GM21381 (cell line): ENCODE measurements at regions not wholly inside any gene's neighbourhood (a gene's known extent, or its start where the extent isn't known, plus 50 kb on each side); places are given as distances from the start of the nearest gene placed in this dataset.

Experiments used
- ATAC-seq: cut with Tn5 transposase; IDR thresholded peaks from one replicate; pipeline ENCODE4 v1.9.1; 2021; ENCODE audit warnings: mild to moderate bottlenecking, moderate library complexity; ENCODE audit not compliant: unreplicated experiment

- ATAC-seq: no peak
Measured at GRCh38 chr2:12194968-12195367, 448.5 kb downstream of the LPIN1 start.

GRCh38 chr2:12196495-12196894 lies 450.1 kb downstream of the LPIN1 start:
- no peak for ATAC-seq

- ATAC-seq: no peak
Measured at GRCh38 chr2:12197133-12197532, 450.7 kb downstream of the LPIN1 start.

DNA sequence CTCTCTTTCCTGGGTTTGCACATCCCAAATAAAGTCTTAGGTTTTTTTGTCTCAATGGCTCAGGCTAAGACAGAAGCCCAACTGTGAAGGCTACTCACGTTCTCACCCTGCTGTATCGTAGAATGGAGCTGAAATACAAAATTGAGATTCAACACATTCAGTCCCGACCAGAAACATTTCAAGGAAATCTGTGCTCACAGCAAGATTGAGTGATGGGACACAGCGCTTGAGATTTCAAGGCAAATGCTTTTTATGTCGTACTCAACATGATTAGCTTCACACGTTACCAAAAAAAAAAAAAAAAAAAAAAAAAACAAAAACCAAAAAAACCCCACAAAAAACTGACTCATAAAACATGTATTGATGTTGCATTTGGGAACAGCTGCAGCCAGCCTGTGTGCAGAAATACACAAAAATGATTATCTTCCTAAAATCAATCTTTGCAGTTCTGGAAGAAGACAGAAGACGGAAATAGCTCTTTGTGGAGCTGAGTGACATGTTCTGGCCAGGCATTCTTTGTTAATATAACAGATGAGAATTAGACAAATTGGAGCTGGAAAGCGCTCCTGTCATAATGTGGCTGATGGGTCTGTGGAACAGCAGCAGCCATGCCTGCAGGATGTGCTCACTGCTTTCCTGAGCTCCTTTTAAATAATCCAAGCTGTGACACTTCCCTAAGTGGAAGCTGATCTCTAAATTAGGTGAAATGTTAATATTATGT lies 453.2 kb downstream of the LPIN1 start:
- ATAC-seq: no peak

GRCh38 chr2:12201369-12201768 lies 454.9 kb downstream of the LPIN1 start:
- ATAC-seq: no peak

GRCh38 chr2:12202313-12203075 lies 456.1 kb downstream of the LPIN1 start:
- no peak for ATAC-seq

- no peak for ATAC-seq
Measured at GRCh38 chr2:12203528-12203927, 457.1 kb downstream of the LPIN1 start.

DNA sequence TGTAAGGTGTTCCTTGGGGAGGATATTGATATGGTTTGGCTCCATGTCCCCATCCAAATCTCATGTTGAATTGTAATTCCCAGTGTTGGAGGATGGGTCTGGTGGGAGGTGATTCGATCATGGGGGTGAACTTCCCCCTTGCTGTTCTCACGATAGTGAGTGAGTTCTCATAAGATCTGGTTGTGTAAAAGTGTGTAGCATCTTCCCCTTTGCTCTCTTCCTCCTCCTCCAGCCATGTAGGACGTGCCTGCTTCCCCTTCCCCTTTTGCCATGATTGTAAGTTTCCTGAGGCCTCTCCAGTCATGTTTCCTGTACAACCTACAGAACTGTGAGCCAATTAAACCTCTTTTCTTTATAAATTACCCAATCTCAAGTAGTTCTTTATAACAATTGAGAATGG lies 458.7 kb downstream of the LPIN1 start:
- no peak for ATAC-seq

DNA sequence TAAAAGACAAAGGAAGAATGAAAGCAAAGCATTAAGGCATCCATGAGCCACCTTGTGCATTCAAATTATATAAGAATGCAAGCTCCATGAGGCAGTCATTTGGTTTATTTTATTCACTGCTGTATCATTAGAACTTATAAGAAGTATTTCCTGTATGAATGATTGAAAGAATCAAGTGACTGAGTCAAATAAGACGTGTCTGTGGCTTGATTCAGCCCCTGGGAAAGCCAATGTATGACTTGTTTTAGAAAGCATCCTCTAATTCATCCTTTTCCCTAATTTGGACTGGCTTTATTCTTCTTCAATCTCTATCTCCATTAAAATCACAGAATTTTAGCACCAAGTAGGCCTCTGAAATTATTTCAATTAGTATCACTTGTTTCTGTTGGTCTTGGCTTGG lies 461.1 kb downstream of the LPIN1 start:
- no peak for ATAC-seq

DNA sequence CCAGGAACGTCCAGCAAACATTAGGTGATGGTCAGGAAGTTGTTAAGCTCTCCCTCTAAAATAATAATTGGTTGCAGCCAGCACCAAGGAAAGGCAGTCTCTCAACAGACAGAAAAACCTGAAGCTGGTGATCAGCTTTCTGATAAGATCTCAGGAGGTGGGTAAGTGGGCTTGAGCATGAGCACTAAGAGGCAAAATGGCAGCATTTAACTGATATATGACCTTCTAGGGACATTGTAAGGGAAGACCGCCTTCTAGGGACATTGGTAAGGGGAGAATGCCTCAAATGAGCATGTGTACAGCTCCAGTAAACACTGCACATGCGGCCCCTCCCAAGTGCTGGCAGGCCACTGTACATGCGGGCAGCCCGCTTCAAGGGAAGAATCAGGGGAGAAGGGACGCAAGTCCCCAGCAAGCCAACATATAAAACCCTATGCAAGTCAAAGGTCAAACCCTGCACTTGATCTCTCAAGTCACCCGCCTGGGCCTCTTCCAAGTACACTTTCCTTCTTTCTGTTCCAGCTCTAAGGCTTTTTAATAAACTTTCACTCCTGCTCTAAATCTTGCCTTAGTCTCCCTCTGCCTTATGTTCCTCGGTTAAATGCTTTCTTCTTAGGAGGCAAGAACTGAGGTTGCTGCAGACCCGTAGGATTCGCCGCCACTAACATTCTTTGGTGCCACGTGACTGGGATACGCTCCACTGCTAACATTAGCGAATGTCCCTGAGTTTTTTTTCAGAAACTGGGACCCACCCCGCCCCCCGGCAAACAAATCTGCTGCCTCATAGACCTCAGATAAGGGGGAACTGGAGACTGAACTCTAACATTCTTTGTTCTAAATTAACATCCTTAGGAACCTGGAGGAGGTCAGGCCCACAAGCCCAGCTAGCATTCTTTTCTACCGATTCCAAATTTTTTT lies 463.8 kb downstream of the LPIN1 start:
- no peak for ATAC-seq

- ATAC-seq: no peak
Measured at GRCh38 chr2:12211326-12212175, 465.1 kb downstream of the LPIN1 start.

DNA sequence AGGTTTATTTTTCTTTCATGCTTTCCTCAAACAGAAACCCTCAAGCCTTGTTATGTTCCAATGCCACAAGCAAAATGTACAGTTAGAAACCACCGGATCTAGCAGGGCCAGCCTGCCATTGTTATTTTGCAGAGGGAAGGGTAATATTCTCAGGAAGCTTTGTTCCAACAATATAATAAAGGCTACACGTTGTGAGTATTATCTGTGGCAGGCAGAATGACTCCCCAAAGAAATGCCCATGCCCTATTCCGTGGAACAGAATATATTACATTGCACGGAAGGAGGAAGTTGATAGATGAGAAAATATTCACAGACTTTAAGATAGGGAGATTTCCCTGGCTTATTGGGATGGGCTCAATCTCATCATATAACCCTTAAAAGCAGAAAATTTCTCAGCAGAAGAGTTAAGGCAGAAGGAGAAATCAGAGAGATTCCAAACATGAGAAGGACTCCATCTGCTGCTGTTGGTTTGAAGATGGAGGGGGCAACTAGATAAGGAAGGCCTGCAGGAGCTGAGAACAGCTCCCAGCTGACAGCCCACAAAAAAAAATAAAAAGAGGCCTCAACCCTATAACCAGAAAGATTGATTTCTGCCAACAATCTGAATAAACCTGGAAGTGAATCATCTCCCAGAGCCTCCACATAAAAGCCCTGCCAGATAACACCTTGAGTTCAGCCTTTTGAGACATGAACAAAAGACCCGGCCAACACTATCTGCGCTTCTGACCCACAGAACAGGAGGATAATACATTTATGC lies 466.6 kb downstream of the LPIN1 start:
- ATAC-seq: no peak

DNA sequence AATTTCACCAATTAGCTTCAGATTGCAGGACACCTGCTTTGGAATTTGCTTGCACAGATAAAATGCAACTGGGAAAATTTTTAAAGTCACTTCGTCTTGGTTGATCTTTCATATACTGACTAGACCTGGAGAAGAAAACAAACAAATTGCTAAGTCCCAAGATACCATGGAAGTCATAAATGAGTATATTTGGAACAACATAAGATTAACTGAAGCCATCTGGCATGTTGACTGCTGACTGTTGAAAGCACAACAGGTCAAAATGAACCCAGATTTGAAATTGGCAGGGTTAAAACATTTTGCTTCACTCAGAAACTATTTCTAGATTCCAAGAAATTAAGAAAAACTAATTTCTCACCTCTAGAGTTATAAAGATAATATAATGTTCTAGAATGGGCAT lies 470.7 kb downstream of the LPIN1 start:
- ATAC-seq: no peak

GRCh38 chr2:12219761-12220160 lies 473.3 kb downstream of the LPIN1 start:
- ATAC-seq: no peak

GRCh38 chr2:12221584-12221983 lies 475.2 kb downstream of the LPIN1 start:
- ATAC-seq: no peak

DNA sequence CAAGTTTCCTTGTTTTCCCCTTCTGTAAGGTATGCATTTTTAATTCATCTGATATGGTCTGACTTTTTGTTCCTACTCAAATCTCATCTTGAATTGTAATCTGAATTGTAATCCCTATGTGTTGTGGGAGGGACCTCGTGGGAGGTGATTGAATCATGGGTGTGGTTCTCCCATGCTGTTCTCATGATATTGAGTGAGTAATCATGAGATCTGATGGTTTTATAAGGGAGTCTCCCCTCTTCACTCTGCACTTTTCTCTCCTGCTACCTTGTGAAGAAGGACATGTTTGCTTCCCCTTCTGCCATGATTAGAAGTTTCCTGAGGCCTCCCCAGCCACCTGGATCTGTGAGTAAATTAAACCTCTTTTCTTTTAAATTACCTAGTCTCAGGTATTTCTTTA lies 476.1 kb downstream of the LPIN1 start:
- ATAC-seq: no peak

- no peak for ATAC-seq
Measured at GRCh38 chr2:12223732-12224131, 477.3 kb downstream of the LPIN1 start.

GRCh38 chr2:12226653-12227052 lies 480.2 kb downstream of the LPIN1 start:
- ATAC-seq: no peak

DNA sequence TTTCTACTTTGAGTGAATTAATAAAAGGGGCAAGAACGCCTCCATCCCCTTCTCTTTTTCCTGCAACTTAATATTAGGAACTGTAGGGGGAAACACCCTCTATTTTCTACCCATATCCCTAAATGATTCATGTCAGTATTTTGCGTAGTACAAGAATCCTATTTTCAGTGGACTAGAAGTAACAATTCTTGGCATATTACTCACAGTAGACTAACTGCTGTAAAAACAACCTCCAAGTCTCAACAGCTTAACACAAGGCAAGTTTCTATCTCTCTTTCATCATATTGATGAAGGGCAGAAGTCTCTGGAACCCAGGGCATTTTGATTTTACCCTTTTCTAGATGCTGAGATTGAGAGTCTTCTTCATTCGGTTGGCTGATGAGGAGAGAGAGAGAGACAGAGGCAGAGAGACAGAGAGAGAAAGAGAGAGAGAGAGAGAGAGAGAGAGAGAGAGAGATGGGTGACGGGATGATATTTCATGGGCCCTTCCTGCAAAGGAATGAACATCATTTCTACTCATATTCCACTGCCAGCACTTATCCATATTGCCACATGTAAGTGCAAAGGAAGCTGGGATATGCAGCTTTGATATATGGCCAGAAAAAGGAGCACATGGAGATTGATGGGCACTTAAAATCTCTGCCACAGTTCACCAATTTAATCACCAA lies 481.6 kb downstream of the LPIN1 start:
- ATAC-seq: no peak
